ENCODE measurements at regions not wholly inside any gene's neighbourhood (a gene's known extent, or its start where the extent isn't known, plus 50 kb on each side); places are given as distances from the start of the nearest gene placed in this dataset.

DNA sequence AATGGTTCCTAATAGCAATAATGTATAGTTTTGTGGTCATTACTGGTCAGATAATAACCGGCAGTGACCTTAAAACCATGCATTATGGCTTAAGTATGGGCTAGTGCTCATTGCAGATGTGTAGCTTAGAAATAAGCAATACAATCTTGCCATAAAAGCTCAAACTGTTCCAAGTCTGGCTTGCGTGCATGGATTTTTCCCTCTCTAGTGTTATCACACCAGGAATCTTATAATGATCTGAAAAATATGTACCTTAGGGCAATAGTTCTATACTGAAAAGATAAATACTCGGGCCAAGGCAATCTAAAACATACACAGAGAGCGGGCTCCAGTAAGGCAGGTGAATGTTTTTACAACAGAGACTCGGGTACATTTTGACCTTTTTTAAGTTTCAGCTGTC is 157.8 kb downstream of the DHX15 start:
- no peaks in the 10 kb centered on the region for H3K36me3 ChIP-seq
- no peak overlapping the region for H3K4me3 ChIP-seq

DNA sequence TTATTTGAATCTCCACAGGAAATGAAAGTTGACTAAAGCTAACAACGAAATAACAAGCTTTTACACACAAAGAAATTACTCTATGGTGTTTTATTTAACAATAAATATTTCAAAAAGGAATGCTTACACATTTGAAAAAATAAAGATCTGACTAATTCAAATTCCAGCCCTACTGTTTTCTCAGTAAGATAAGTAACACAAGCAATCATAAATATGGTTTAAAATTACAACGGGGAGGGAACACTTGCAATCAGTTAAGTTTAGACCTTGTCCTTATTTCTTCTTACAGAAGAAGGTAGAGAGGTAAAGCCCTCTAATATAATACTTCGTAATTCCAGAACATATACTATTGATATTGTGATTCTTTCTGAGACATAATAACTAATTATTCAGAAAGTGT is 158.5 kb downstream of the DHX15 start:
- no peaks in the 10 kb centered on the region for H3K9me3 ChIP-seq
- DNase-seq: no peak
- no peak overlapping the region for H3K4me3 ChIP-seq
- no peaks in the 10 kb centered on the region for H3K36me3 ChIP-seq
- H3K27me3 ChIP-seq: no peaks in the 10 kb centered on the region

More for the DNA sequence above, 157.8 kb downstream of the DHX15 start:
- no peak for DNase-seq
- Histone ChIP-seq H3K27me3 (no peaks in the 10 kb centered on the region), H3K9me3 (no peaks in the 10 kb centered on the region)

- DNase-seq: no peak
- no peaks in the 10 kb centered on the region for H3K36me3 ChIP-seq
- no peaks in the 10 kb centered on the region for H3K9me3 ChIP-seq
- no peaks in the 10 kb centered on the region for H3K27me3 ChIP-seq
- H3K4me3 ChIP-seq: no peak overlapping the region
Measured at GRCh38 chr4:24423670-24424069, 160.7 kb downstream of the DHX15 start.

GRCh38 chr4:24422644-24423043 is 161.7 kb downstream of the DHX15 start:
- no peak for DNase-seq
- no peaks in the 10 kb centered on the region for H3K36me3 ChIP-seq
- no peaks in the 10 kb centered on the region for H3K9me3 ChIP-seq
- no peaks in the 10 kb centered on the region for H3K27me3 ChIP-seq
- H3K4me3 ChIP-seq: no peak overlapping the region

DNA sequence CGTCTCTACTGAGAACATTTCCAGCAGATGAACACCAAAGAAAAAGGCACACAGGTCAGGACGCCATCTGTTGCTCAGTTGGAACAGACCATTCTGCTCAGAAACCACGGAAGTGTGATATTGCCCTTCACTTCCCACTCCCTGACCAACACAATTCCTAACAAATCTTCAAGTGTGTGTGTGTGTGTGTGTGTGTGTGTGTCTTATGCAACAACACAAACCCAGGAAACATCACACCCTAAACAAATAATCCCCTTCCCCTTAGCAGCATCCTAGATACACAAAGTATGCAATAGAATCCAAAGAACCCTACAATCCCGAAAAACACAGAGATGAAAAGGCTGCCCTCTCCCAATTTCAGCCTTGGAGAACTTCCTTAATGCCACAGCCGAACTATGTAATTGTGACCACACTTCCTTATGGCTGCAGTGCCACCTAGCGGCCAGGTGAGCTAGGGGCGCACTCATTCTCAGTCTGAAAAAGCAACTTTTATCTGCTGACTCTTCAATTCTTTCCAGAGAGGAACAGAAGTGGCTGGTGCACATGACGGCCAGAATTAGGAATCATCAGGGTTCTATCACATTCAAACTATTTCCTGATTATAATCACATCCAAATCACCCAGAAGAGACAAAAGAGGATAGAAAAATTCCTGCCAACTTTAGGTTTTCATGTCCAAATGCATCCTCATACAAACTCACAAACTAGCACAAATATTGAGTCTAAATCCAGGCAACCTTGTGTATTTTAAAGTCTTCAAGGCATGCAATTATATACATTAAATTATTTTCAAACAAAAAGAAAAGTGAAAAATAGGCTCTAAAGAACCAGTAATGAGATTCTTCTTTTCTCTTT is 164.9 kb downstream of the DHX15 start:
- Histone ChIP-seq H3K4me3 (no peak overlapping the region), H3K9me3 (no peaks in the 10 kb centered on the region), H3K27me3 (no peaks in the 10 kb centered on the region), H3K36me3 (no peaks in the 10 kb centered on the region)
- peak; percentile 48 for DNase-seq

- Histone ChIP-seq H3K4me3 (no peak overlapping the region), H3K27me3 (no peaks in the 10 kb centered on the region), H3K9me3 (no peaks in the 10 kb centered on the region), H3K36me3 (no peaks in the 10 kb centered on the region)
- DNase-seq: no peak
Measured at GRCh38 chr4:24417206-24417605, 167.1 kb downstream of the DHX15 start.

GRCh38 chr4:24416293-24416692 is 168.1 kb downstream of the DHX15 start:
- H3K36me3 ChIP-seq: no peaks in the 10 kb centered on the region
- H3K9me3 ChIP-seq: no peaks in the 10 kb centered on the region
- H3K4me3 ChIP-seq: no peak overlapping the region
- no peak for DNase-seq
- H3K27me3 ChIP-seq: no peaks in the 10 kb centered on the region

DNA sequence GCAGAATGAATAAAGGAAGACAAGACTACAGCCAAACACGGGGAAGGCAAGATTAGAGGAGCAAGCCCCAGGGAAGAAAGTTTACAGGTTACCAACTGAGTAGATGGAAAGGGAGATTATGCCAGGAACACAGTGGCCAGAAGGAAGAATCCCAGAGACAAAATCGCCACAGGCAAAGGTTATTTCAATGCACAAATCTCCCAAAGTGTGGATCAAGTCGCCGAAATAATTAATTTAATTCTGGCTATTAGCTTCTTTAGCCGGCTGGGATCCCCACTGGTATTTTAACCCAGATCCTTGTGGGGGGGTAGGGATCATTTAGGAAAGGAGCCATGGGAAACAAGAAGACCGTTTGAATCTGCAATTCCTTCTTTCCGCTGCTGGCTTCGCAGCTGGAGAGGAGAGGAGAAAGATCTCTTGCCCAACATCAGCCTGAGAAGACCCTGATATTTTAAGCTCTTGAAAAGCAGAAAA is 171.0 kb downstream of the DHX15 start:
- no peak for DNase-seq
- no peaks in the 10 kb centered on the region for H3K27me3 ChIP-seq
- H3K9me3 ChIP-seq: no peaks in the 10 kb centered on the region
- no peak overlapping the region for H3K4me3 ChIP-seq
- H3K36me3 ChIP-seq: no peaks in the 10 kb centered on the region

GRCh38 chr4:24411806-24412205 is 172.5 kb downstream of the DHX15 start:
- Histone ChIP-seq H3K9me3 (no peaks in the 10 kb centered on the region), H3K27me3 (no peaks in the 10 kb centered on the region), H3K36me3 (no peaks in the 10 kb centered on the region), H3K4me3 (no peak overlapping the region)
- DNase-seq: no peak

- H3K4me3 ChIP-seq: no peak overlapping the region
- DNase-seq: no peak
- H3K36me3 ChIP-seq: no peaks in the 10 kb centered on the region
- H3K9me3 ChIP-seq: no peaks in the 10 kb centered on the region
- no peaks in the 10 kb centered on the region for H3K27me3 ChIP-seq
Measured at GRCh38 chr4:24411299-24411698, 173.1 kb downstream of the DHX15 start.

GRCh38 chr4:24408640-24409039 is 175.7 kb downstream of the DHX15 start:
- Histone ChIP-seq H3K9me3 (no peaks in the 10 kb centered on the region), H3K36me3 (no peaks in the 10 kb centered on the region), H3K27me3 (no peaks in the 10 kb centered on the region), H3K4me3 (no peak overlapping the region)
- DNase-seq: no peak

- no peaks in the 10 kb centered on the region for H3K27me3 ChIP-seq
- no peaks in the 10 kb centered on the region for H3K9me3 ChIP-seq
- DNase-seq: no peak
- H3K36me3 ChIP-seq: no peaks in the 10 kb centered on the region
- no peak overlapping the region for H3K4me3 ChIP-seq
Measured at GRCh38 chr4:24405926-24406325, 178.4 kb downstream of the DHX15 start.

DNA sequence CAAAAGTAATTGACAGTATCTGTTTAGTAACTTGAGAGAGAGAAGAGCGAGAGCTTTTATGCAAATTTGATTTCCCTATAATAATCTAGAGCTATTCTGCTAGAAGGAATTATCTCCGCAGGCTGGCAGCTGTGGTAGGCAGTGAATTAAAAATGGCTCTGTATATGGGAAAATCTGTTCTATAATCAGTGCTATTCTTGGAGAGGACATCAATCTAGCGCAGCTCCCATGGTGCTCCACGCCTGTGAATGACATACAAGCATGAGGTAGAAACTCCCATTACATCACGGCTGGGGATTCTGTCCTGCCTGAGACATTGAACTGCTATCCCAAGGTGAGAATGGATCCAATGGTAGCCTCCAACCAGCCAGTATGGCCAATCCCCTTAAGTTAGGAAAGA is 179.0 kb downstream of the DHX15 start:
- Histone ChIP-seq H3K36me3 (no peaks in the 10 kb centered on the region), H3K9me3 (no peaks in the 10 kb centered on the region), H3K27me3 (no peaks in the 10 kb centered on the region), H3K4me3 (no peak overlapping the region)
- no peak for DNase-seq

GRCh38 chr4:24404281-24404680 is 180.1 kb downstream of the DHX15 start:
- no peaks in the 10 kb centered on the region for H3K36me3 ChIP-seq
- no peak overlapping the region for H3K4me3 ChIP-seq
- no peak for DNase-seq
- no peaks in the 10 kb centered on the region for H3K9me3 ChIP-seq
- H3K27me3 ChIP-seq: no peaks in the 10 kb centered on the region

DNA sequence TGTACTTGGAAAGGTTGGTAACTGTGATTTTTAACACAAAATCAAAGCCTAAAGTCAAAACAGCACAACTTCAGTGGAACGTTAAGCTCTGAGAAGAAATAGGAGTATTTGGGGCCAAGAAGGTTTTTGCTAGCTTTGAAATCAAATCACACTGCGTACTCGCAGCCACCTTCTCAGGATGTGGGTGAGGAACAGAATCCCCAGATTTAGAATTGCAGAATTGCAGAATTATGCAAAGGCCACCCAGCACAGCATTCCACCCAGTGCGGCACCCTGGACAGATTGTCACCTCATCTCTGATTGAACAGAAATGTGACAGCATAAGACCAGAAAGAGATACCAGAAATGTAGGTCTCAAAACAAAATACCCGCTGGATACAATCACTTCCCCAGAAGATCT is 181.1 kb downstream of the DHX15 start:
- Histone ChIP-seq H3K27me3 (no peaks in the 10 kb centered on the region), H3K9me3 (no peaks in the 10 kb centered on the region), H3K4me3 (no peak overlapping the region), H3K36me3 (no peaks in the 10 kb centered on the region)
- DNase-seq: no peak

DNA sequence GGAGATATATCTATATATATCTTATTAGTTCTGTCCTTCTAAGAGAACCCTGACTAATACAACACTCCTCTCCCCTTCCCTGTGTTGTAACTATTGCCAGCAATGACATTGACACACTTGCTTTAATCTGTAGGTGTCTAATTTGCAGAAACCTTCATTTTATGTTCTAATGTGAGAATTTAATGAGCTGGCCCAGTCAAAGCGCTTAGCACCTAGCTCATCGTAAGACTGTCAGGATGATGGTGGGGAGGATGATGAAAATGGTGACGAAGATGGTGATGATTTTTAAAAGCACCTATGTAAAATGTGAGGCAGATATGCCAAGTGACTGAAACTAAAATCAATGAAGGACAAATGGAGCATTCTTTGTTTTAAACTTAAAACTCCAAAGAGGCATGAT is 183.8 kb downstream of the DHX15 start:
- Histone ChIP-seq H3K27me3 (no peaks in the 10 kb centered on the region), H3K9me3 (no peaks in the 10 kb centered on the region), H3K4me3 (no peak overlapping the region), H3K36me3 (no peaks in the 10 kb centered on the region)
- DNase-seq: no peak

DNA sequence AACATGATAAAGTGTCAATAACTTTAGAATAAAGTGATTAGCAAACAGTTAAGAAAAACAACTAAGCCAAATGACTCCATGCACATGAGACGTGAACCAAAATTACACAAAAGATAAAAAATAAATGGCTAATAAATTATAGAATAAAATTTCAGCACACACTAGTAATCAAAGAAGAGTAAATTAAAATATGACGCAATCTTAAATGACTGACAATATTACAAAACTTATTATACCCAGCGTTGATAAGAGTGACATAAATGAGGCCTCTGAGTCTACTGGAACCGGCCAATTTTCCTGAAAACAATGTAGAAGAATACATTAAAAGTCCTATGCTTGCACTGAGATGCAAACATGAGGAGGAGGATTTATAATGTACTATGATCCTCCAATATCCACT is 187.4 kb downstream of the DHX15 start:
- H3K27me3 ChIP-seq: no peaks in the 10 kb centered on the region

GRCh38 chr4:24395937-24396336 is 188.4 kb downstream of the DHX15 start:
- no peaks in the 10 kb centered on the region for H3K27me3 ChIP-seq
- no peaks in the 10 kb centered on the region for H3K9me3 ChIP-seq
- no peaks in the 10 kb centered on the region for H3K36me3 ChIP-seq
- DNase-seq: no peak
- no peak overlapping the region for H3K4me3 ChIP-seq

More for the DNA sequence above, 187.4 kb downstream of the DHX15 start:
- no peak for DNase-seq
- Histone ChIP-seq H3K9me3 (no peaks in the 10 kb centered on the region), H3K4me3 (no peak overlapping the region), H3K36me3 (no peaks in the 10 kb centered on the region)
